Omental fat pad (tissue), 3 donors: ENCODE measurements at regions not wholly inside any gene's neighbourhood (a gene's known extent, or its start where the extent isn't known, plus 50 kb on each side); places are given as distances from the start of the nearest gene placed in this dataset.
A peak's percentile ranks its signal among the peaks of the same experiment; 100 is the strongest.

Source experiments
- ATAC-seq: fragments of 150-250 bp; one replicate; pipeline ENCODE4 v1.9.1; 2016; ENCODE audit warnings: mild to moderate bottlenecking, moderate library complexity; ENCODE audit not compliant: low FRiP score
- DNase-seq: peaks from one replicate; pipeline ENCODE4 v3.0.0-alpha.2; 2019; ENCODE audit warnings: low spot score
- TF ChIP-seq, protein P1 (sequence below), 3 donors: fragments of 450-650 bp; IDR thresholded peaks; one replicate each; pipeline ENCODE4 v1.5.1; 2016 to 2017; ENCODE audit warnings: antibody characterized with exemption in 3 of 3, mild to moderate bottlenecking in 3 of 3, moderate library complexity in 2 of 3

DNA sequence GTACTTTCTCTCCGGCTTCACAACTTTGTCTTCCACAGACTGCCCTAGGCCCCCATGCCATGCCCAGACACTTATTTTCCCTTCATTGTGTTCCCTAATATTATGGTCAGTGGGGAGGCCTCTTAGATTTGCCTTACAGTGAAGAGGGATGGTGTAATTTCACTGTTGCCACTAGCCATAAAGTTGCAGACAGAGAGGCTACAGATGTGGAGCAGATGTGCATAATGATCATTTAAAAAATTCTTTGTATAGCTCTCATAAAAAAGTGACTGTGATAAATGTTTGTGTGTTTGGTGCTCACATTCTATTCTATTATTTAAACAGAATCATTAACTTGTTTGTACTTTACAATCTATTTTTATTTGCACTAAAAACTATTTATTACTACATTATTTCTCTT is 67.5 kb upstream of the FN1 start:
- ATAC-seq: no peak
- TF ChIP-seq, protein P1, sequence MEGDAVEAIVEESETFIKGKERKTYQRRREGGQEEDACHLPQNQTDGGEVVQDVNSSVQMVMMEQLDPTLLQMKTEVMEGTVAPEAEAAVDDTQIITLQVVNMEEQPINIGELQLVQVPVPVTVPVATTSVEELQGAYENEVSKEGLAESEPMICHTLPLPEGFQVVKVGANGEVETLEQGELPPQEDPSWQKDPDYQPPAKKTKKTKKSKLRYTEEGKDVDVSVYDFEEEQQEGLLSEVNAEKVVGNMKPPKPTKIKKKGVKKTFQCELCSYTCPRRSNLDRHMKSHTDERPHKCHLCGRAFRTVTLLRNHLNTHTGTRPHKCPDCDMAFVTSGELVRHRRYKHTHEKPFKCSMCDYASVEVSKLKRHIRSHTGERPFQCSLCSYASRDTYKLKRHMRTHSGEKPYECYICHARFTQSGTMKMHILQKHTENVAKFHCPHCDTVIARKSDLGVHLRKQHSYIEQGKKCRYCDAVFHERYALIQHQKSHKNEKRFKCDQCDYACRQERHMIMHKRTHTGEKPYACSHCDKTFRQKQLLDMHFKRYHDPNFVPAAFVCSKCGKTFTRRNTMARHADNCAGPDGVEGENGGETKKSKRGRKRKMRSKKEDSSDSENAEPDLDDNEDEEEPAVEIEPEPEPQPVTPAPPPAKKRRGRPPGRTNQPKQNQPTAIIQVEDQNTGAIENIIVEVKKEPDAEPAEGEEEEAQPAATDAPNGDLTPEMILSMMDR (IDR thresholded peaks at IDR 0.05): no peak
- DNase-seq: no peak

DNA sequence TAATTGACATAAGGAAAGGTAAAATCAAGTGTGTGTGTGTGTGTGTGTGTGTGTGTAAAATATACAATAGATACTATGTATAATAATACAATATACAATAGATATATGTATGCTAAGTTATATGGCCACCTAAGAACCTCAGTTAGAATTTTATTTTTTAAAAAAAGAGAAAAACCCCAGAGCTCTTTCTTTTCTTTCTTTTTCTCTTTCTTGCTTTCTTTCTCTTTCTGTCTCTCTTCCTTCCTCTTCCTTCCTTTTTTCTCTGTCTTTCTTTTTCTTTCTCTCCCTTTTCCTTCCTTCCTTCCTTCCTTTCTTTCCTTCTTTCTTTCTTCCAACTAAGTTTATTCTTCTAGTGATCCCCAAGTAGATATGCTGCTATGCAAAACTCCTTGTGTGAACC is 64.6 kb upstream of the FN1 start:
- DNase-seq (no peak), ATAC-seq (no peak)
- TF ChIP-seq, protein P1 (IDR thresholded peaks at IDR 0.05): no peak

DNA sequence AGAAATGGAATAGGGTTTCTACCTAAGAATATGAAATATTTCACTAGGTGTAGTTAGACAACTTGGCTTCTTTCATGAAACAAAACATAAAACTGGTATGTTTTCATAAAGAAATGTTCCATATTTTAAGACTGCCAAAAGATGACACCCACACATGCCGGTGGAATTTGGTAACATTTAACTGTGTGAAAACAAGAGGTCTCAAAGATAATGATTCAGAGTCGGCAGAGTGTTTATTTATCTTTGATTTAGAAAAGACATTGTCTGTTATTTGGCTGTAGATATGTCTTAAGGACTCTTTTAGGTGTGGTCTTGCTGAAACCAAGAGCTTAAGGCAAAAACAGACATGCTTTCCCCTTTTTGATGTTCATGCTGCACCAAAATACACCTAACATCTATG is 63.5 kb upstream of the FN1 start:
- TF ChIP-seq, protein P1 (IDR thresholded peaks at IDR 0.05): no peak
- DNase-seq: no peak
- peak; percentile 53 for ATAC-seq

DNA sequence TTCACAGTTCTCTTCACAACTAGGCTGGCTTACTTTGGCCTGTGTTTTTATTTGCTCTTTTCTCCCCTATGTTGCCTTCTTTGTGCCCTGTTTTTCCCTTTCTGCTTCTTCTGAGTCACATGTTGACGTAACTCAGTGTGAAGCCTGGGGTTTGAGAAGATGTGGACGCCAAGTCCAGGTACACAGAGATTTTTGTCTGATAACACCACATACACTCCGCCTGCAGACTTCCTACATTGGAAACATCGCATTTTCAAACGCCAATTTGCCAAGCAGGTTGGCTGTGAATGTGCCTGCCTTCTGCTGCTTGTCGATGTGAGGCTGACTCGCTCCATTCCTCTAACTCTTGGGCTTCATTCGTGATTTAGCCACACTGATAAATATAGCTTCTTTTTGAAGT is 62.6 kb upstream of the FN1 start:
- TF ChIP-seq, protein P1 (IDR thresholded peaks at IDR 0.05): no peak
- DNase-seq (no peak), ATAC-seq (no peak)

DNA sequence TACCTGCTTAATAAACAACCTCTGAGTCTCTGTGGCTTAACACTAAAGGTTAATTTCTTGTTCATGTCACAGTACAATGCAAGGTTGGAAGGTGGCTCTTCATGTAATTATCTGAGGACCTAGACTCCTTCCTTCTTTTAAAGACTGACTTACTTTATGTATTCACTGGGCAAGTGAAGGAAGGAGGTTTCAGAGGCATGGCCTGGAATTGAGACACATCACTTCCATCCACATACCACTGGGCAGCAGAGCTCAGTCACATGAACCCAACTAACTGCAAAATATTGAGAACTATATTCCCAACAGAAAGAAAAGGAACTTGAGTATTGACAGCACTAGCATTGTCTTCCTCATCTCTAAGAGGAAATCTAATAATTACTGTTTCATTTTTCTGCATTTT is 57.5 kb upstream of the FN1 start:
- DNase-seq (no peak), ATAC-seq (no peak)
- TF ChIP-seq, protein P1 (IDR thresholded peaks at IDR 0.05): no peak

DNA sequence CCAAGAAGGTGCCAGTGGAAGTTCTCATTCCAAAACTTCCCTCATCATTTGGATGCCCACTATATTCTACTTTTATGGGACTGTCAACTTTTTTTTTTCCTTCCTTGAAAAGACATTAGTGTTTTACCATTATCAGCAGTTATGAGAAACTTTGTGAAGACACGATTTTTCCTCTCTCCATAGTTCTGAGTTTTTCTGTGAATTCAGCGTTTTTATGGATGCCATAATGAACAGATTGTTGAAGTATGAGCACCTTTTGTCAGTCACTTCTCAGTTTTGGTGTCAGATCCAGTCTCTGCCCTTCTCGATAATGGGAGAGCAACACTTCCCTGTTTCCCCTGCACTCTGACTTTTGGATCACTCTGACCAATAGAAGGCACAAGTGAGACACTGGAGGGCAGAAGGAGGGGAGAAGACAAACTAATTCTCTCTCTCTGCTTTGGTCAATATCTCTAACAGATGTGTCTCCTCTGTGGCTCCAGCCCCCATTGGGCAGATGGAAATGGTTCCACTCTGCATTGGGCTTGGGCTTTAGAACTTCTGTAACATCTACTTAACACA is 53.5 kb upstream of the FN1 start:
- no peak for DNase-seq
- TF ChIP-seq, protein P1 (IDR thresholded peaks at IDR 0.05): no peak
- ATAC-seq: no peak

DNA sequence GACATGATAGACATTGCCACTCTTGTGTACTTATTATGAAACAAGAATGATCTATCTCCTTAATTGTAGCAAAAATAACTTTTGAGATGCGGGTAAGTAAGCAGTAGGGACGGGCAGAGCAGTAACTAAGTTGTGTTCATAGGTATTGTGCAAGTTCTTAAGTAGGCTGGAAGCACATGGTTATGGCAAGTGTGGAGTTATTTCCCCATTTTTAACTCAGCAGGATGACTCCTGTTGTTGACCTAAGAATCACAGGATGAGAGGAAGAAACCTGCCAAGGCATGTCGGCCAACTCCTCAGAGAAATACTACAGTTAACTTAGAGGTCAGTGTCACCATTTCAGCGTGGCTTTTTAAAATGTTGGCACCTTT is 51.1 kb upstream of the FN1 start:
- DNase-seq: no peak
- TF ChIP-seq, protein P1 (IDR thresholded peaks at IDR 0.05): no peak
- ATAC-seq: no peak
